ENCODE measurements at regions not wholly inside any gene's neighbourhood (a gene's known extent, or its start where the extent isn't known, plus 50 kb on each side); places are given as distances from the start of the nearest gene placed in this dataset.

DNA sequence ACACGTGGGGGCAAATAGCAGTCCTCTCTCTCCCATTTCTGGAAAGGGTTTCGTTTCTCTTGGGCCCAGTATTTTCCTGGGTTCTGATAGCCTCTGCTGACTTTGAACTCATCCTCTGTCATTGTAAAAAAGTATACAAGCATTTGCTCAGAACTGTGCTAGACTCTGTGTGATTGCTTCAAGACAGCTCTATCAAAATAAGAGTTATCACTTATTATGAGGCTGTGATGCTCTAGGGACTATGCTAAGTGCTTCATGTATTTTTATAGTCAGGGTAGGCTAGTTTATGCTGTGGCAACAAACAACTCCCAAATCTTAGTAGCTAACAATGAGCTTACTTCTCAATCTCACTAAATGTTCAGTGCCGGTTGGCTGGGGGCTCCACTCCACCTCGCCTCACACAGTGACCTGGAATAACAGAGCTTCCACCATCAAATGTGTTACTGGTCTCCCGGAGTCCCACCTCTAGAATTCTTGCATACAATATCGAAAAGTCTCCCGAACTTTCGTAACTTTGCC, 110.8 kb upstream of the CDC42EP3 start:
- DNase-seq (ENCODE audit: low read depth in 2 of 2) = no peak

DNA sequence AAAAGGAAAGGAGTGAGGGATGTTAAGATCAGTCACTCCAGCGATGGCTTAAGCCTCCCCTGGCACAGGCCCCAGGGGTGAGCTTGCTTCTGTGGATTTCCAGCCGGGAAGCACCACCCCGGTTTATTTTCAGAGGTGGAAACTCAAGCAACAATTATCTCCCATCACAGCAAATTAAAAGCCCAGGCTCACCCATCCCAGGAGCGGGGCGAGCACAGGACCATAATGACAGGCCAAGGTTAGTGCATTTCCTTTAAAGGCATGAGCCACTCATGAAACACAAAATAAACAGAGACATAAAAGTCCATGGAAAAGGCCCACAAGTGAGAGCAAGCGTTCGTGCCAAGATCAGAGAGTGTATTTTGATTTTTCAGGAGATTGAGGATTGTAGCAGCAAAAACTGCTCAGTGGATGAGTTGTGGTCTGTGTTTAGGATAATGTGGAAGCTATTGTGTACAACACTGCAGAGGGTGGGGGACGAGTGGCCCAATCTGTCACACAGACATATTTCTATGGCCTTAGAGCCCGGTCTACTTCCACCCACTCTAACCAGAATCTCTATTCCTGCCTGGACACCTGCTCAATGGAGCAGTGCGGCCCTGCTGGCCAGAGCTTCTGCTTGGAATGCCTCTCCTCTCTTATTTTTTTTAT, 111.4 kb upstream of the CDC42EP3 start:
- no peak for DNase-seq (ENCODE audit: low read depth in 2 of 2)

DNA sequence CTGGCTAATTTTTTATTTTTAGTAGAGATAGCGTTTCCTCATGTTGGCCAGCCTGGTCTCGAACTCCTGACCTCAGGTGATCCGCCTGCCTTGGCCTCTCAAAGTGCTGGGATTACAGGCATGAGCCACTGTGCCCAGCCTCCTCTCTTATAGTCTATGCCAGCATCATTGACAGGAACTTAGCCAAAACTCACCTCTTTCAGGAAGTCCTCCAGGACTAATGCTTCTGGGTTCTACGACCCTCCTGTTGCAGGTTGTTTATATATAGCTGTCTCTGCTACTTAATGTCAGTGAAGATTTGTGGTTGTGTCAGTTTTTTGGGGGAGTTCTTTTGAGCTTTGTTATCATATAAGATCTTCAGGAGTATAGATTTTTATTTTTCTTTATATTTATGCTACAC, 112.1 kb upstream of the CDC42EP3 start:
- no peak for DNase-seq (ENCODE audit: low read depth in 2 of 2)

DNA sequence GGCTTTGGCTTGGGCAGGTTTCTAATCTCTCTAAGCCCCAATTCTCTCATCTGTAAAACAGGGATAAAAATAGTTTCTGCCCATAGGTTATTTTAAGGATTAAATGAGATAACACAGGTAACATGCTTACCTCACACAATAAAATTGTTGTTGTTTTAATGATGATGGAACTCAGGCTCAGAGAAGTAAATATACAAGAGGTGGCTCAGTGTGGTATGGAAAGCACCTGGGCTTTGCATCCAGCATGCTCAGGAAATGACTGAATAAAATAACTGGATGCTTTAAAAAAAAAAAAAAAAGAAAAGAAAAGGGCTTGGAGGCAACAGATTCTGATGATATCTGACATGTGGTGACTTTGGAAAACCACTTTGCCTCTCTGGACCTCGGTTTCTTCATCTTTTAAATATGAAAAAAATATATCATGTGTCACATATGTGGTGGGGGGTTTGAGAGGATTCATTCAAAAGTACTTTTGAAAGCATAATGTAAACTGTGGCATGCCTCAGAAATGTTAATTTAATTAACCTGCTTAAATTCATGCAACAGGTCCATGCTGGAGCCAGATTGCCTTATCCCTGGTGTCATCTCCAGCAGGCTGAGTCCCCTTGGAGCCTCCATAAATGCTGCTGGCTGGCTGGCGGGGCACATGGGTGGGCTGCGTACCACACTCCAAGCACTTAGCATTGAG, 112.8 kb upstream of the CDC42EP3 start:
- DNase-seq (ENCODE audit: low read depth in 2 of 2) = no peak

DNA sequence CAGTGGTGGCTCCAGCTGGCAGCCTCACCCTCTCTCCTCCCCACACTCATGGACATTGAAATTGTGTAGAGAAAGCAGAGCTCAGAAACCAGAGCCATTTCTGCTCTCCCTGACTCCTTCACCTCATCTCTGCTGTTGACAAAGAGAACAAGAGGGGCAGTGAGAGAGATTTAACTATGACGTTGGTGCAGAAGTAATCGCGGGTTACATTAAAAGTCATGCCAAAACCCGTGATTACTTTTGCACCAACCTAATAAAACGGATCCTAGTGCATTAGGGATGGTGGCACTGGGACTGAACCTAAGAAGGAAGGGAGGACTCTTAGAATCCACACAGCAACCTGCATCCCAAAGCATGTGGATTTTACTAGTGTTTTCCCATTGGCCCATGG, 113.3 kb upstream of the CDC42EP3 start:
- DNase-seq (ENCODE audit: low read depth in 2 of 2) = no peak

DNA sequence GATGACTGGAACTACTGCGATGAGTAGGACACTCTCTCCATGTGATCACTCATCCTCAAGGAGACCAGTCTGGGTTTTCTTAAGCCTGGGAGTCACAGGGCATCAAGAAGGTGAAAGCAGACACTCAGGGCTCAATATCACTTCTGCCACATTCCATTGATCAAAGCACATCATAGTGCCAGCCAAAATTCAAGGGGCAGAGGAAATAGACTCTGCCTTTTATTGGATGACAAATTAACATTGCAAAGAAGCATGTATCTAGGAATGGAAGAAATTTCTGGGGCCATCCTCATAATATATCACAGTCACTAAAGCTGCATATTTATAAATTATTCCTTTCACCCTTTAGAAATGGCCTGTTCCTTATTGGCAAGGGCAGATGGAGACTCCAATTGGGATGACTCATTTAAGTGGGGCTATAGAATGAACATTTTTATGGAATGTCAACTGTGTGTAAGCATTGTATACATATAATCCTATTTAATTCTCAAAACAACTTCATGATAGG, 114.8 kb upstream of the CDC42EP3 start:
- no peak for DNase-seq (ENCODE audit: low read depth in 2 of 2)

DNA sequence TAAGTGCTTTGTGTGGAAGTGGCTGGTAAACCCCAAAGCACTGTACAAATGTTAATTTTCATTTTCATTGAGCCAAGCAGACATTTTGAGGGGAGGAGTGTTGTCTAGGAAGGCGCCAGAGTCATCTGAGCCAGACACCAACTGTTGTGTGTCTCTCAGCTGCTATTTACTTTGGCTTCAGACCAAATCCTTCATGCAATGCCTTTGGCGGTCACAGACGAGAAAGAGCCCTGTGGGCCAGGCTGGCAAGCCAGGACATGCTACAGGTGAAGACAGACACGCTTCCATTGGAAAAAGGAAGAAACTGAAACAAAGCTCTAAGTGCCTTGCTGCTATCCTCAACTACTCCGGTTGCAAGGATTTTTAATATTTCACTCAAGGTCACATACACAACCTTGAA, 115.4 kb upstream of the CDC42EP3 start:
- no peak for DNase-seq (ENCODE audit: low read depth in 2 of 2)

DNA sequence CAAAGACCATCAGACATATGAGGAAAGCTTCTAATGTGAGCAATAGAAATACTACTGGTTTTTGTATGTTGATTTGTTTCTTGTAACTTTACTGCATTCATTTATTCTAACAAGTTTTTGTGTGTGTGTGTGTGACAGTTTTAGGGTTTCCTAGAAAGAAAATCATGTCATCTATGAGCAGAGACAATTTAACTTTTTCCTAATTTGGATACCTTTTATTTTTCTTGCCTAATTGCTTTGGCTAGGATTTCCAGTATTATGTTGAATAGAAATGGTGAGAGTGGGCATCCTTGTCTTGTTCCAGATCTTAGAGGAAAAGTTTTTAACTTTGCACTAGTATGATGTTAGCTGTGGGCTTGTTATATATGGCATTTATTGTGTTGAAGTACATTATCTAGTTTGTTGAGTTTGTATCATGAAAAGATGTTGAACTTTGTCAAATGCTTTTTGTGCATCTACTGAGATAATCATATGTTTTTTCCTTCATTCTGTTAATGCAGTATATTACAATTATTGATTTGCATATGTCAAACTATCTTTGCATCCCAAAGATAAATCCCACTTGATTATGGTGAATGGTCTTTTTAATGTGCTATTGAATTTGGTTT, 117.3 kb upstream of the CDC42EP3 start:
- no peak for DNase-seq (ENCODE audit: low read depth in 2 of 2)

DNA sequence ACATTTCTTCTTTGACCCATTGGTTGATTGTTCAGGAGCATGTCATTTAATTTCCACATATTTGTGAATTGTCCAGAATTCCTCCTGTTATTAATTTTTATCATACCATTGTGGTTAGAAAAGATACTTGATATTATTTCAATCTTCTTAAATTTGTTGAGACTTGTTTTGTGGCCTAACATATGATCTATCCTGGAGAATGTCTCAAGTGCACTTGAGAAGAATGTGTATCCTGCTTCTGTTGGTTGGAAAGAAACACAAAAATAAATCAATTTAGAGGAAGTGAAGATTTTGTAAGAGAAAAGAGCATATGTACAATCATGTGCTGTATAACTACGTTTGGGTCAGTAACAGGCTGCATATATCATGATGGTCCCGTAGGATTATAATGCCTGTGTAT, 118.6 kb upstream of the CDC42EP3 start:
- no peak for DNase-seq (ENCODE audit: low read depth in 2 of 2)

DNA sequence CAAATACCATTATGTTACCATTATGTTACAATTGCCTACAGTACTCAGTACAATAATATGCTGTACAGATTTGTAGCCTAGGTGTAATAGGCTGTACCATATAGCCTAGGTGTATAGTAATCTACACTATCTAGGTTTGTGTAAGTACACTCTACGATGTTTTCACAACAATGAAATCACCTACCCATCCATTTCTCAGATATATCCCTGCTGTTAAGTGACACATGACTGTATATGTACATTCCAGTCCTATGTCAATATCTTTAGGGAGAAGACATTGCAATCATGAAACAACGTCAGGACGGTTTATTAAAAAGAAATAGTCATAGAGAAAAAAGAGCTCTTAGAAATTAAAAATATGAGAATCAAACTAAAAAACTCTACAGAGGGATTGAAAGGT, 119.0 kb upstream of the CDC42EP3 start:
- DNase-seq (ENCODE audit: low read depth in 2 of 2) = no peak

DNA sequence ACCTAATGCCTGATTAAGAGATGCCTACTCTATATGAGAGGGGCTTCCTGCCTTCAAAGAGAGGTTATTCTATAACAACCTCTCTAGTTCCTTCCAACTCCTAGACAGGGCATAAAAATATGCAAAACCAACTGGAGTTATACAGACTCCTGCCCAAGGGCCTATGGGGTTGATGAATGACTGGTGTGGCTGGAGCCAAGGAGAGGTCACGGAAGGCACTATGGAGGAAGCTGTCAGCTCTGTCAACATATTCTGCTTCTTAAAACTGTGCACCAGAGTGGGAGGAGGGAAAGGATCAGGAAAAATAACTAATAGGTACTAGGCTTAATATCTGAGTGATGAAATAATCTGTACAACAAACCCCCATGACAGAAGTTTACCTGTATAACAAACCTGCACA, 120.9 kb upstream of the CDC42EP3 start:
- DNase-seq (ENCODE audit: low read depth in 2 of 2) = no peak

DNA sequence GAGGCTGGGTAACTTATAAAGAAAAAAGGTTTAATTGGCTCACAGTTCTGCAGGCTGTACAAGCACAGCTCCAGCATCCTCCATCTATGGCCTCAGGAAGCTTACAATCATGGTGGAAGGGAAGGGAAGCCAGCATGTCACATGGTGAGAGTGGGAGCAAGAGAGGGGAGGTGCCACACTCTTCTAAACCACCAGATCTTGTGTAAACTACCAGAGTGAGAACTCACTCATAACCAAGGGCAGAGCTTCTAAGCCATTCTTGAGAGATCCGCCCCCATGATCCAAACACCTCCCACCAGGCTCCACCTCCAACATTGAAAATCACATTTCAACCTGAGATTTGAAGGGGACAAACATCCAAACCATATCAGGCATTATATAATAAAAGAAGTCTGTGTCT, 121.6 kb upstream of the CDC42EP3 start:
- no peak for DNase-seq (ENCODE audit: low read depth in 2 of 2)

DNA sequence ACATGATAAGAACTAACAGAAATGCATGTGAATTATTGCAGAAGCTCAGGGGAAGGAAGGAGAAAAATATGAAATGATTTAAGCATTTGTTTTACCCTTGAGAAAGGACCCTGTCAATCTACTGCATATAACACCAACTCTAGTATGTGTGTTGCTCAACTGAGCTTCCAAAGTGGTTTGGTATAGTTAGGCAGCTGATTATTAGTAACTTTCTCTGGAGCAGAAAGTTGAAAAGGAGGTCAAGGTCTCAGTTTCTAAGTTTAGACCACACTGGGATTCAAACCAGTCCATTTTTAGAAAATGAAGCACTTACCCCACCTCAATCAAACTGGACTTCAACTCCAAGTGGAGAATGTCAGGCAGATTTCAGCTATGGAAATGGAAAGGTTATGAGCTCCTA, 123.3 kb upstream of the CDC42EP3 start:
- no peak for DNase-seq (ENCODE audit: low read depth in 2 of 2)

DNA sequence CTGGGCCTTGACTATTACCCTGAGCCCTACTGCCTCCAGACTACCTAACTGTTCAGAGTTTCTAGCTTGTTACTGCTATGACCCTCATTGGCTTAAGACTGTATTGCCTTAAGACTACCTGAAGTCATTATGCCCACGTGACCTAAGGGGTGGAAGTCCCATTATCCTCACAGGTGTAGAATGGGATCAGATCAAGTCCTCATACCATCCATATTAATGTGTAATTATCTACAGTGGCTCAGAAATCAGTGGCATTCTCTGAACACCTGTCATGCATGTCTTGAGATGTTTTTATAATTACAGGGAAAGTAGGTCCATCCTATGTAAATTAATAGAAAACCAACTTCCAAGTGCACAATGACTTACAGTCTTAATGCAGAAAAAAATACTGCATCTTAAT, 124.0 kb upstream of the CDC42EP3 start:
- no peak for DNase-seq (ENCODE audit: low read depth in 2 of 2)

DNA sequence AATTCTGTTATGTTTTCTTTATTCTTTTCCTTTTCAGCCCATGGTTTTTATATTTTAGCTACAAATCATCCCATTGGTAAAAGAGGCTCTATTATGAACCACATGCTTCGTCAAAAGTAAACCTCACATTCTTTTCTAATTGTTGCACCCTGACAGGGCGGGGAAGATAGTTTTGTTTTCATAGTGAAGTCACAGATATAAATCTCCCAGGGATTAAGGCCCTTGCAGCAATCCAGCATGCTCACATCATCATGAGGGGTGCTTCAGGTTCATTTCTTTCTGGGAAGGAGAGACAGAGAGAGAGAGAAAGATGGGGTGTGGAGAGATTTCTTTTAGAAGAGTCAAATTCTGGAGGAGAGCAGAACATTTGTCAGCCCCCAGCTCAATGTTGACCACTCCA, 124.5 kb upstream of the CDC42EP3 start:
- DNase-seq (ENCODE audit: low read depth in 2 of 2) = no peak

DNA sequence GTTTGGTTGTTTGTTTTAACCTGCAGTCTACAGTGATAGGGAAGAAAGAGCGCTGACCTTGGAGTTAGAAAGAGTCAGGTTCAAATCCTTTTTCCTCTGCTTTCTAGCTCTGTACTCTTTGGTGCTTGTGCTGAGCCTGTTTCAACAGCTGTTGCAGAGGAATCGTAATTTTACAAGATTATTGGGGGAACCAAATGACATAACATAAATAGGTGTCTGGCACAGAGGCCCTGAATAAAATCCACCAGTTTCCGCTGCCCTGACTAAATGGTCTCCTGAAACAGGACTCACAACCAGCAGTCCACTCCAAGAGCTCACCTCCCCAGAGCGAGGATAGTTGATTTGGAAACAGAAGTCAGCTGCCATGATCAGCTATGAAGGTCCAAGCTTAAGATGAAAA, 125.0 kb upstream of the CDC42EP3 start:
- DNase-seq (ENCODE audit: low read depth in 2 of 2) = no peak

DNA sequence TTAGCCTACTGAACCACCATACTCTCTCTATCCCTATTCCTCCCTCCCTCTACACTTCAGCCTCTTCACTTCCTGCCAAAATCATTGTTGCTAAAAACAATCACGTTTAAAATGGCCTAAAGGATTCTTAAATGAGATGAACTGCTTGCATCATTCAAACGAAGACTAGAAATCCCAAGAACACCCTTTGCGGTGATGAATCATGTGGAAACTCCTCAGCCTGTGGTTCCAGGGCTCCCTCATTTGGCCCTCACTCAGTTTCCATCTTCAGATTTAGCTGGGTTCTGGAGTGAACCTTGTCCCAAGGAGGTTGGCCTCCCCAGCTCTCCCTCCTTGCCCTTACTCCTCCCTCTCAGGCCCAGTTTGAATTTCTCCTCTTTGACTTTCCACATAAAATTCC, 125.6 kb upstream of the CDC42EP3 start:
- no peak for DNase-seq (ENCODE audit: low read depth in 2 of 2)

DNA sequence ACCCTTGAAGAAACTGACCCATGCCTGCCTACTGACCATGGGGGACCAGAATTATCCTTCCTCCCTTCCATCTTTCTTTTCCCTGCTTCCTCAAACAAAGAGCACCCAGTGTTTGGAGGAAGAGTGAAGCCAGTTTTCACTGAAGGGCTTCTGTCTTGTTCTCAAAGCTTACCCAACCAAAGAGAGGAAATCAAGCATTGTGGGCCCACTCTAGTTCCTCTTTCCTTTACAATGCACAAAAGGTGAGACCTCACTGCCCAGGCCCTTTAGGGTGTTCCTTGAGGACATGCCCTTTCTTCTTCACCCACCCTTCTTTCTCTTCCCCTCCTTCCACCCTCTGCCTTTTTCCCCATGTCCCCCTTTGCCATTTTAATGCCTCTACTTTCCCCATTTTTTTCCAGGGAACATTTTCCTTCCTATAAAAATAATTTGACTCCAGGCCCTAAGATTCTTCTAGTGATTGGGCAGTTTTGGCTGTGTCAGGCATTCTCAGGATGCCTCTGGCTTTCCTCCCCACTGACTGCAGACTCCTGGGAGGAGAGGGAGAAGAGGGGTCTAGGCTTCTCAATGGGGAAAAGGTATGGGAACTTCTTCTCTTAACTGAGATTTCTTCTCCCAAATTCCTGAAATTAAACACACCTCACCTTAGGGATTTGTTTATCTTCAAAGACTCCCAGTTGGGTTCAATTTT, 126.6 kb upstream of the RMDN2 start:
- DNase-seq (ENCODE audit: low read depth in 2 of 2) = no peak

DNA sequence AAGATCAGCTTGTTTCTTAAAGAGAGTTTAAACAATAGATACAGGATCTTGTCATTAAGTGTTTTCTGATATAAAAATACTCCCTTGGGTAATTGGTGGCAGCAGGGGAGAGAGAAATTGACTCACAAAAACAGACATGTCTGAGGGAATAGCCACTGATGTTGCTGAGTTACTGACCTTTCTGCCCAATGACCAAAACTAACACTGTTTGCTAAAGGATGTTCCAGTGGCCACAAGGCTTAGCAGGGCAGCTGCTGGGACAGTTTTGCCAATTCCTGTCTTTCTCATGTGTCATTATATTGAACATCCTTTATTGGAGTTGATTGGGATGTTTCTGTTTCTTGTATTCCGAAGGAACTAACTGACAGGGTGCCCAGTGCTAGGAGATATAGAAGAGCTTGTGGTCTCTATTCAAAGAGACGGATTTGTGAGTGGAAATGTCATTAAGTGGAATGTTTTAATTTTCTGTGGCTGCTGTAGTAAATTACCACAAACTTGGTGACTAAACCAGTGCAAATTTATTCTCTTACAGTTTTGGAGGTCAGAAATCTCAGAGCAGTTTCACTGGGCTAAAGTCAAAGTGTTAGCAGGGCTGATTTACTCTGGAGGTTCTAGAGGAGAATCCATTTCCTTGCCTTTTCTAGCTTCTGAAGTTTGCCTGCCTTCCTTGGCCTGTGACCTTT, 124.8 kb upstream of the RMDN2 start:
- DNase-seq (ENCODE audit: low read depth in 2 of 2) = no peak

DNA sequence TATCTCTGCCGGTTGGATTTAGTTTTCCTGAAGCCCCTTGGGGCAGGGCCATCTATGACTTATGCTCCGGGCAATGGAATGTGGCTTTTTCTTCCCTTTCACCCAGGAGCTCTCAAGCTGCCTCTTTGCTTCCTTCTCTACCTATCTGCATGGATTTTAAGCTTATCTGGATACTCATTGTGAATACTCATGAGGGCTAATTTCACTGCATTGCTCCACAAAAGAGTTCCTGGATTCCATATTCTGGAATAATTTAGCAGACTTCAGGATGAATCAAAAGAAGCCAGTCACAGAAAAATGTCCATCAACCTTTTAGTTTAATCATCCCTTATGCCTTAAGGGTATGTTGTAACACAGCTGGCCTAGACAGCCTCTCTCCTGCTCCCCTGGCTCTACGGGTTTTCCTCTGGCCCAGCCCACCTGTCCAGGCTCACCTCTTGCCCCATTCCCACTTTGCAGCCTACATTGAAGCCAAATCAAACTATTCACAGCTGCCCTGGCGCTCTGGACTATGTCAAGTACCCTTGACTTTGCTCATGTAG, 122.8 kb upstream of the RMDN2 start:
- no peak for DNase-seq (ENCODE audit: low read depth in 2 of 2)

DNA sequence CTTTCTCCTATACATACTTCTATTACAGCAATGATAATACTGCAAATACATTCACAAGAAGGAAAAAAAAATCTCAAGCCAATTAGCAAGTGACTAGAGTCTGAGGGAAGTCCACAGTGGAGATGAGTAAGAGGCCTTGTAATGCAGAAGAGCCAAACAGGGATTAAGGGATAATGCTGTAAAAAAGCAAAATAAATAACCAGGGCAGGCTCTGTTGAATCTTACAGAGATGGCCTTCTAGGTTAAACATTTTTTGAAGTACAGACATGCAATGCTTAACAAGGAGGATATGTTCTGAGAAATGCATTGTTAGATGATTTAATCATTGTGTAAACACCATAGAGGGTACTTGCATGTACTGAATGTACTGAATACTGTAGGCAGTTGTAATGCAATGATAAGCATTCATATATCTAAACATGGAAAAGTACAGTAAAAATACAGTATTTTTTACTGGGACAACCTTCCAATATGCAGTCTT, 122.1 kb upstream of the RMDN2 start:
- no peak for DNase-seq (ENCODE audit: low read depth in 2 of 2)

Measured in stimulated activated CD8-positive, alpha-beta memory T cell treated with anti-CD3 and anti-CD28 coated beads, Interleukin-15, amount 100 ng/mL, for 4 hours (primary cell).